ENCODE measurements at regions not wholly inside any gene's neighbourhood (a gene's known extent, or its start where the extent isn't known, plus 50 kb on each side); places are given as distances from the start of the nearest gene placed in this dataset.

- TF ChIP-seq POLR2AphosphoS5 (IDR thresholded peaks at IDR 0.05; ENCODE audit: low read depth) (no peak), STAT1 (IDR thresholded peaks at IDR 0.05; ENCODE audit: unreplicated experiment) (no peak), CTCF (conservative IDR thresholded peaks at IDR 0.05; ENCODE audit: low read depth in 2 of 2) (no peak), EZH2phosphoT487 (IDR thresholded peaks at IDR 0.05; ENCODE audit: unreplicated experiment) (no peak), EZH2 (IDR thresholded peaks at IDR 0.05; ENCODE audit: low read depth, unreplicated experiment) (no peak), REST (IDR thresholded peaks at IDR 0.05; ENCODE audit: unreplicated experiment) (no peak), NANOG (IDR thresholded peaks at IDR 0.05; ENCODE audit: borderline replicate concordance) (no peak), CREB1 (CRISPR knock-in tag; IDR thresholded peaks at IDR 0.05; ENCODE audit: low read depth) (no peak), JUNB (IDR thresholded peaks at IDR 0.05; ENCODE audit: unreplicated experiment) (no peak), ZNF331 (CRISPR knock-in tag; IDR thresholded peaks at IDR 0.05; ENCODE audit: low read depth) (no peak), ETS1 (IDR thresholded peaks at IDR 0.05) (no peak), ZNF114 (CRISPR knock-in tag; IDR thresholded peaks at IDR 0.05) (no peak), ZNF462 (CRISPR knock-in tag; IDR thresholded peaks at IDR 0.05) (no peak)
Observed at GRCh38 chr3:181626036-181626435, 85.7 kb upstream of the SOX2 start.

All from GM23338 (cell line).